ENCODE measurements at regions not wholly inside any gene's neighbourhood (a gene's known extent, or its start where the extent isn't known, plus 50 kb on each side); places are given as distances from the start of the nearest gene placed in this dataset.

DNA sequence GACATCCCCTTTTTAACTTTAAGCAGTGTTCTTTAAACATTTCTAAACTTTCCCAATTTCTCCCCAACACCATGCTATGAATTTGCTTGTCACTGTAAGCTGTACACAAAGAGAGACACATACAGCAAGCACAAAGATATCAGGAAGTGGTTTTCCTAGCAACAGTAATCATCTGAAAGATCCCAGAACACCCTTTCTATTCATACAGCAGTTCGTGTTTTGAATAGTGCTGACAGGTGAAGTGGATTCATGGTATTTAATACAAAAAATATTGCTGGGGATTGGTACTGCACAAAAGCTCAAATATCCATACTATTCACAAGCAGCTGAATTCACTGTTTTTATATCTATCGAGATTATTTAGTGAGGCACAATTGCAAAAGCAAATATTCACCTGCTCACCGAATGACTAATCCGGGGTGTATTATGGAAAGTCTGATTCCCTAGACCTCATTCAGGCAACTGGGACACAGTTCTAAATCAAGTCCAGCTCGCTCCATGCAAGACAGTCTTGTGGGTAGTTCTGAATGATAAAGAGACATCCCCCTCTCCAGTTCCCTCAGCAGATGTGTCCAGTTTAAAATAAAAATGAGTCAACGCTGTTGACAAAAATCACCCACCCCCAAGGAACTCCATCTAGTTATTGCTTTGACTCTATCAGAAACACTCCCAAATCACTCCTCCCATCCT is 107.1 kb upstream of the TSHZ2 start:
- no peak for DNase-seq (ENCODE audit: low spot score)

GRCh38 chr20:52859156-52859876 is 112.8 kb upstream of the TSHZ2 start:
- no peak for DNase-seq (ENCODE audit: low spot score)

- no peak for DNase-seq (ENCODE audit: low spot score)
Observed at GRCh38 chr20:52852714-52853113, 119.4 kb upstream of the TSHZ2 start.

GRCh38 chr20:52847731-52848359 is 124.3 kb upstream of the TSHZ2 start:
- DNase-seq (ENCODE audit: low spot score), result no peak

DNA sequence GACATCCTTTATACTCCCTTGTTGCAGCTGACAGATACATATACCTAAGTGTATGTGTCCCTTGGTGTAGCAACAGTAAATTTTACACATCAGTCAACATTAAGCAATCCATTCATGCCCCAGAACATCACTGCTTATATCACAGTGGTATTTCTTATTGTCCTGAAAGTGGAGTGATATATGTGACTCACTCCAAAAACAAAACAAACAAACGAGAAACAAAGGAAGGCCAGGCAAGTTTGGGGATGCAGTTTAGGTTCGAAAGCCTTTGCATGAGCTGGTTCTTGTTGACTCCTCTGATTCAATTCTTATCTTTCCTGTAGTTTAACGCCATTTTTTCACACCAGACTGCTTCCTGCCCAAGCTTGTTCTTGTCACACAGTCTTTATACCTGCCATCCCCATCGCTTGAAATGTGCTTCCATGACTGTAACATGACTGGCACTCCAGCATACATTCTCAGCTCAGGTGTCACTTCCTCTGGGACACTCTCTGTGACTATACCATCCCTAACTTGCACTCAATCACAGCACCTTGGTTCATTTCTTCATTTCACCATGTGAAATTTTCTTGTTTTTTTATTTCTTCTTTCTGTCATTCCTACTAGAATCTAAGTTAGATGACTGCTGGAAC is 125.0 kb upstream of the TSHZ2 start:
- no peak for DNase-seq (ENCODE audit: low spot score)

- no peak for DNase-seq (ENCODE audit: low spot score)
Observed at GRCh38 chr20:52845044-52845443, 127.1 kb upstream of the TSHZ2 start.

DNA sequence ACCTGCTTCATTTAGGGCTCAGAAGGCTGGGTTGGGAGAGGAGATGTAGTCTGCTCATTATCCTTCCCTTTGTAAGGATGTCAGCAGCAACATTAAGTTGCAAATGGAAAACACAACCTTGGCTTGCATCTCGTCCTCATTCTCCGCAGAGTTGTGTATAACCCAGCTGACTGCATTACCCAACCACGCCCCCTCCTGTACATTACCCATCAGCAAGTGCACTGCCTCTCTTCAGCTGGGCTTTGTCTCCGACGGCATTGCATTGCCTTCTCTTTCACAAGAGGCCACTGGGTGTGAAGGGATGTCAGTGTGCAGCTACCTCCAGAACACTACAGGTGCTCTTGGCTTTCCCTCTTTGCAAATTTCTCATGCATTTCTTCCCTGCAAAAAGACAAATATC is 128.7 kb upstream of the TSHZ2 start:
- no peak for DNase-seq (ENCODE audit: low spot score)

DNA sequence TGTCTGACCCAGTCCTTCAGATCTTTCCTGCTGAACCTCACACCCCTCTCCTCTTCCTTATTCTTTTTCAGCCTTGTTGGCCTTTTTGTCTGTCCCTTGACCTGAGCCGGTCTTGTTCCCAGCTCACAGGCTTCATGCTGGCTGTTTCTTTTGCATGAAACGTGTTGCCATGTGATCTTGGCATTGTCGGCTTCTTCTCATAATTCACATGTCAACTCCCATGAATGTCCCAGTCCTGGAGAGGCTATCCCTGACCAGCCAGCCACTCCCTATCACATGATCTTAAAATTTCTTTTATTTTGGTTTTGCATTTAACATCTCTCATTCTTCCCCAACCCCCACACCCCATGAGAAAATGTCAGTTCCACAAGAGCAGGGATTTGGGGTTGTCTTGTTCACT is 131.2 kb upstream of the TSHZ2 start:
- no peak for DNase-seq (ENCODE audit: low spot score)

- no peak for DNase-seq (ENCODE audit: low spot score)
Observed at GRCh38 chr20:52840041-52840440, 132.1 kb upstream of the TSHZ2 start.

DNA sequence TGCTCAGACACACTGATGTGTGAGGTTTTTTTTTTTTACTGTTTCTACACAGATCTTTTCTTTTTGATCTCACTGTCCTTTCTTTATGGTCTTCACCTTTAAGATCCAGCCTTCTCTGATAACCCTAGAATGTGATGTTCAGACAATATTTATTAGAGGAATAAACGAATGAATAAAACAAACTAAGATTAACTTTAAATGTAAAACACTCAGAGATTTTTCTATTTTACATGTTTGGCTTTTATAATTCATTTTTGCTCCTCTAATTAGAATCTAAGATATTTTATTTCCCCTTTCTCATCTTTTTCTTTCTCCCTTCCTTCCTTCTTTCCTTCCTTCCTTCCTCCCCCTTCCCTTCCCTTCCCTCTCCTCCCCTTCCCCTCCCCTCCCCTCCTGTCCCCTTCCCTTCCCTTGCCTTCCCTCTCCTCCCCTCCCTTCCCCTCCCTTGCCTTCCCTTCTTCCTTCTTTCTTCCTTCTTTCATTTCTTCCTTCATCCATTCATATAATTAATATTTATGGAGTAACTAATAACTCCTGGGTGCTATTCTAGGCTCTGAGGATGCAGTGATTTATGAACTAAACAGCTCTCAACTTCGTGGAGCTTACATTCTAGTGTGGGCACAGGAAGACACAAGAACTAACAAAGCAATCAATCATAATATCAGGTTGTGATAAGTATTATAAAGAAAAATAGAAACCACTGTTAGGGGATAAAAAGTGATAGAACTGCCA is 133.5 kb upstream of the TSHZ2 start:
- DNase-seq (ENCODE audit: low spot score), result no peak

DNA sequence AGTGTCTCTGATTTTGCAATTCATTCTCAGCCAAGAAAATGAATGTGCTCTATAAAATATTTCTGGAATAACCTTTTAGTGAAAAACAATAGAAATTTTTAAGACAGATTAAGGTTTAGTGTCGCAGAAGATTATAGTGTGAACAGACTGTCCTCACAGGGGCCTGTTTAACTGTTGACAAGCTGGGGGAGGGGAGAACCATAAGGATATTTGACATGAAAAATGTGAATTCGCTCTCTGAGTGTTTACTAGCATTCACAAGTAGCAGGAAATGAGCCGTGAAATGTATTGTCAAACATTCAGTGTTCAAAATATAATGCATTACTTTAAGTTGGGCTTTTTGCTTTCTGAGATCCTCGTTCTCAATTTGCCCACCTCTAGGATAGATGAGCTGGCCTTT is 134.8 kb upstream of the TSHZ2 start:
- no peak for DNase-seq (ENCODE audit: low spot score)

GRCh38 chr20:52833901-52834300 is 138.3 kb upstream of the TSHZ2 start:
- DNase-seq (ENCODE audit: low spot score), result no peak

DNA sequence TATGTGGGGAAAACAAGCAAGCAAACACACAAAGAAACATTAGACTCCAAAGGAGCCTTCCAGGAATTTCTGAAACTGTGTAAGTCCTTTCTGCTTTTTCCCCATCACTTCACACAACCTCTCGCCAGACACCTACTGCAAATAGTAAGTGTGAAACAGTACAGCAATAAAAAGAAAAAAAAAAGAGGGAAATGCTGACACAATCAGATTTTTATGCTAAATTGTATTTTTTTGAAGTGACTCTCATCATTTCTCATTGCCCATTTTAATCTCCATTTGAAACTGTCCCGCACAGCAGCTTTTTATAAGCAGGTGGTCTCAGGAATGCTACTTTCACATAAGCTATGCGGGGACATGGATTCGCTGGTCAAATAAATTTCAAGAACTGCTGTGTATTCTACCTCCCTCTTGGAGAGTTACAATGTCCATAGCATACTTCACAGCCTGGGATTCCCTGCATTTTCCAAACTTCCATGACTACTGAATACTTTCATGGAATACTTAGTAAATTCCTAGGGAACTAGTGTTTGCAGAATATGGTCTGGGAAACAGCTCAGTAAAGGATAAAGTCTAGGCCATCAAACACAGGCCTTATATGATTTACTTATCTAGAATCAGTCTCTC is 139.9 kb upstream of the TSHZ2 start:
- no peak for DNase-seq (ENCODE audit: low spot score)

GRCh38 chr20:52830598-52830997 is 141.6 kb upstream of the TSHZ2 start:
- DNase-seq (ENCODE audit: low spot score), result no peak

DNA sequence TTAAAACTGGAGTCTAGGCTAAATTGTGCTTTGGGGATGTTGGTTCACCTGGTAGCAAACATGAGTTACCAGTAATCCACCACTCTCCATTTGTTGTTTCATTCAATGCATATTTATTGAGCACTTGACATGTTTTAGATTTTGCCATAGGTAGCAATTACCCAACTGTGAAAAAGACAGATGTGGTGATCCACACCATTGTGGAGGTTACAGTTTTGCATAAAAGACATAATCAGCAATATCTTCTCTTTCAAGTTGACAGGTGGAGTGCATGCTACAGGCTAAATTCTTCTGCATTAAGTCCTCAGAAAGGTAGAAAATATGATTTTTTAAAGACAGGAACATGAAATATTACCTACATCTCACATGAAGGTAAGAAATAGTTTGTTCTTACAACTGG is 143.0 kb upstream of the TSHZ2 start:
- no peak for DNase-seq (ENCODE audit: low spot score)

- no peak for DNase-seq (ENCODE audit: low spot score)
Observed at GRCh38 chr20:52828199-52828598, 144.0 kb upstream of the TSHZ2 start.

GRCh38 chr20:52826722-52827121 is 145.4 kb upstream of the TSHZ2 start:
- DNase-seq (ENCODE audit: low spot score), result no peak

DNA sequence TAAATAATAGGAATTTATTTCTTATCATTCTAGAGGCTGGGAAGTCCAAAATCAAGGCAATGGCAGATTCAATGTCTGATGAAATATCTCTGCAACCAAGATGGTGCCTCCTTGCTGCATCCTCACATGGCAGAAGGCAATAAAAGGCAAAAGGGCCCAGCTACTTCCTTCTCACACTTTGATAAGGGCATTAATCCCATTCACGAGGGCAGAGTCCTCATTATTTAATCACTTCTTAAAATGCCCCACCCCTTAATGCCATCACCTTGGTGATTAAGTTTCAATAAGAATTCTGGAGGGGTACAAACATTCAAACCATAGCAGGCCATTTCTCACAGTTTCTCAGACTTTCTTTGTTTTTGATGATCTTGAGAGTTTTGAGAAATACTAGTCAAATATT is 145.8 kb upstream of the TSHZ2 start:
- DNase-seq (ENCODE audit: low spot score), result no peak

DNA sequence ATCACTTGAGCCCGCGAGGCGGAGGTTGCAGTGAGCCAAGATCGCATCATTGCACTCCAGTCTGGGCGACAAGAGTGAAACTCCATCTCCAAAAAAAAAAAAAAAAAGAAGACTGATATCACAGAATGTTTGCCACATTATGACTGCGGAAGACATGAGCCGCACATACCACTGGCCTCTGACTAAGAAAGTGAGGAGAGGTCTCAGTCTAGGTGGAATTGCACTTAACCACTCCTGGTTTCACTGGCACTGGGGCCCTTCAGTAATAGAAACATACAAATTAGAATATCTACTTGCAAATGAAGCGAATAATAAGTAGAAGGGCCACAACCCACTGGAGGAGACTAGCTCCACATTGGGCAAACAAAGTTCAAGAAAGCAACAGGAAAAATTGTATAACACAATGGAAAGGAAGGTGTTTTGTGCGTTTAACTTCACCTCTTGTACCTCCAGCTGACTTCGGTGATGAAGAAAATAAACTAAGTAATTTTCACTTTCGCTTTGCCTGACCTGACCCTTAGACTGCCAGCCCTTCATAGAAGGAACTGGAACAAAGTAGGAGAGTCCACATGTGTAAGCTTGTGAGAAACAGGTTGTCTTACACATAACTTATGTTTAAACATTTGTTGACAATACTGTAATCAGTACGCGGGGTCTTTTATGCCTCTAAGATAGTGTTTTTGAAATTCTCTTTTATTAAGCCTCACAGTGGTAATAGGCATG is 147.5 kb upstream of the TSHZ2 start:
- no peak for DNase-seq (ENCODE audit: low spot score)

GRCh38 chr20:52823303-52823702 is 148.9 kb upstream of the TSHZ2 start:
- DNase-seq (ENCODE audit: low spot score), result no peak

All from ureter (tissue), 1 donor.